HepG2 (cell line): ENCODE measurements at regions not wholly inside any gene's neighbourhood (a gene's known extent, or its start where the extent isn't known, plus 50 kb on each side); places are given as distances from the start of the nearest gene placed in this dataset.

Experiments
- ATAC-seq: fragments of 200-7000 bp; cut with Tn5 transposase; 3 replicates; pipeline ENCODE4 v1.9.1; 2020; ENCODE audit warnings: mild to moderate bottlenecking, moderate library complexity
- BruUV-seq: library from RNA; stranded (reverse); fragments of 400-500 nt; replicated peaks from 2 replicates; lab custom pipeline; 2021; lab: Mats Ljungman, UMichigan
- CTCF ChIA-PET: fragments of 300-600 bp; formaldehyde crosslinking; extraction: SDS; loops from one replicate; lab custom pipeline; 2021; ENCODE audit warnings: low total read pairs, inconsistent platforms, low intra/inter-chr PET ratio; lab: Yijun Ruan, JAX
- POLR2A ChIA-PET: fragments of 350-600 bp; sonication (Branson Sonifier 250); formaldehyde crosslinking; loops from one replicate; lab custom pipeline; 2020; ENCODE audit warnings: antibody characterized with exemption, inconsistent platforms; lab: Yijun Ruan, JAX
- DNase-seq: peaks from one replicate; pipeline ENCODE4 v3.0.0-alpha.2; 2015; ENCODE audit warnings: low spot score
- FAIRE-seq: peaks from 3 replicates; lab custom pipeline; 2011; peaks lifted over from hg19 to GRCh38; lab: Jason Lieb, UNC
- H2AFZ ChIP-seq: one replicate; pipeline ENCODE4 v1.6.1; 2011; ENCODE audit warnings: low read length, inconsistent platforms
- H3K27ac ChIP-seq: fragments of 300-600 bp; 3 replicates; pipeline ENCODE4 v1.8.0; 2011; ENCODE audit warnings: mixed run types, mild to moderate bottlenecking, mixed read lengths, low read length, inconsistent platforms; ENCODE audit not compliant: insufficient read depth; ENCODE audit errors: extremely low read length
- H3K27me3 ChIP-seq, 2 experiments: fragments of 200-600 bp in 1 of 2; 2 replicates in 1 of 2; 3 replicates in 1 of 2; pipeline versions ENCODE4 v1.6.0 to v1.8.0; 2011; ENCODE audit warnings: low read length in 2 of 2, mild to moderate bottlenecking in 2 of 2, moderate library complexity in 2 of 2, inconsistent platforms in 1 of 2; ENCODE audit not compliant: insufficient read depth in 2 of 2, control insufficient read depth in 1 of 2
- H3K36me3 ChIP-seq, 2 experiments: fragments of 200-600 bp in 1 of 2; replicated peaks in 1 of 2; 2 replicates in 1 of 2; 3 replicates in 1 of 2; pipeline versions ENCODE4 v1.5.1 to v1.8.0; 2011; ENCODE audit warnings: low read length in 2 of 2, inconsistent platforms in 1 of 2; ENCODE audit not compliant: insufficient read depth in 2 of 2, control insufficient read depth in 1 of 2
- H3K4me1 ChIP-seq: 2 replicates; pipeline ENCODE4 v1.5.1; 2012; ENCODE audit warnings: low read length, inconsistent platforms; ENCODE audit not compliant: insufficient read depth
- H3K4me2 ChIP-seq: 2 replicates; pipeline ENCODE4 v1.6.0; 2011; ENCODE audit warnings: low read depth, low read length, inconsistent platforms
- H3K4me3 ChIP-seq, 3 experiments: fragments of 200-600 bp in 1 of 3; sonication (generic), shearing (Covaris generic) in 1 of 3; replicated peaks in 1 of 3; 2 replicates each; pipeline ENCODE4 v1.5.1; 2011 to 2016; ENCODE audit warnings: low read length in 3 of 3, inconsistent platforms in 2 of 3, low read depth in 2 of 3, mild to moderate bottlenecking in 2 of 3, control low read depth in 1 of 3, mixed read lengths in 1 of 3; ENCODE audit not compliant: insufficient read depth in 1 of 3
- H3K79me2 ChIP-seq: one replicate; pipeline ENCODE4 v1.6.1; 2011; ENCODE audit warnings: low read length, inconsistent platforms; ENCODE audit not compliant: insufficient read depth
- H3K9ac ChIP-seq: 2 replicates; pipeline ENCODE4 v1.6.0; 2011; ENCODE audit warnings: mild to moderate bottlenecking, low read depth, low read length, inconsistent platforms; ENCODE audit not compliant: insufficient read depth
- H3K9me3 ChIP-seq: 2 replicates; pipeline ENCODE4 v1.5.1; 2012; ENCODE audit warnings: mild to moderate bottlenecking, low read length
- H4K20me1 ChIP-seq: 2 replicates; pipeline ENCODE4 v1.6.0; 2011; ENCODE audit warnings: inconsistent platforms, mild to moderate bottlenecking, low read length, moderate library complexity; ENCODE audit not compliant: insufficient read depth
- CTCF ChIP-seq: sonication (generic); formaldehyde crosslinking; IDR thresholded peaks from 2 replicates; pipeline ENCODE4 v1.5.0; 2020; ENCODE audit warnings: mild to moderate bottlenecking, missing genetic modification reagents, moderate library complexity
- DMAP1 ChIP-seq: IDR thresholded peaks from 2 replicates; pipeline ENCODE4 v1.6.1; 2016
- DZIP1 ChIP-seq: sonication (generic); formaldehyde crosslinking; IDR thresholded peaks from 2 replicates; pipeline ENCODE4 v1.5.0; 2020; ENCODE audit warnings: mild to moderate bottlenecking, missing genetic modification reagents
- FOXA3 ChIP-seq: IDR thresholded peaks from 2 replicates; pipeline ENCODE4 v1.6.1; 2016; ENCODE audit warnings: missing genetic modification reagents, missing compliant biosample characterization
- FOXK2 ChIP-seq: fragments of 450-650 bp; IDR thresholded peaks from 2 replicates; pipeline ENCODE4 v1.6.1; 2016
- SUZ12 ChIP-seq: fragments of 150-350 bp; IDR thresholded peaks from 2 replicates; pipeline ENCODE4 v1.6.1; 2014; ENCODE audit warnings: low read depth, low read length
- ZBTB26 ChIP-seq: IDR thresholded peaks from 2 replicates; pipeline ENCODE4 v1.6.1; 2016; ENCODE audit warnings: missing compliant biosample characterization, missing genetic modification reagents, borderline replicate concordance
- ZNF10 ChIP-seq: sonication (generic); formaldehyde crosslinking; IDR thresholded peaks from 2 replicates; pipeline ENCODE4 v1.4.0; 2020; ENCODE audit warnings: mild to moderate bottlenecking, low read depth, missing genetic modification reagents, borderline replicate concordance
- ZNF224 ChIP-seq: sonication (generic); formaldehyde crosslinking; IDR thresholded peaks from 2 replicates; pipeline ENCODE4 v1.5.0; 2020; ENCODE audit warnings: mild to moderate bottlenecking, missing genetic modification reagents
- ZNF556 ChIP-seq: sonication (generic); formaldehyde crosslinking; IDR thresholded peaks from 2 replicates; pipeline ENCODE4 v1.4.0; 2020; ENCODE audit warnings: mild to moderate bottlenecking, missing genetic modification reagents, borderline replicate concordance
- WGBS: methylation state at CpG from one replicate; pipeline ENCODE4 v1.1.6; 2017; ENCODE audit warnings: low lambda C conversion rate; 5-methylcytosine and 5-hydroxymethylcytosine counted together
- in situ Hi-C: cut with HindIII; loops from 2 replicates; pipeline ENCODE4 v1.10.0; 2017; ENCODE audit warnings: low pct_unique_long_range_greater_than_20kb; ENCODE audit not compliant: extremely low pct_ligation_motif_present
- intact Hi-C: fragments of 100-400 bp; cut with micrococcal nuclease; formaldehyde crosslinking; loops from one replicate; pipeline ENCODE4 v1.10.0; 2022; ENCODE audit not compliant: unreplicated experiment

GRCh38 chr21:14712121-14712715, 166.1 kb upstream of the SAMSN1 start:
- no peak overlapping the region for H3K9ac ChIP-seq
- no TSS peak for BruUV-seq
- POLR2A ChIA-PET, result no interaction called here

More at GRCh38 chr21:14712121-14712715, 166.1 kb upstream of the SAMSN1 start:
- Histone ChIP-seq H4K20me1 (no peaks in the 10 kb centered on the region), H3K4me1 (no peaks in the 10 kb centered on the region), H3K27me3 (no peaks in the 10 kb centered on the region; a peak in 1 of 5 replicates), H3K36me3 (no peaks in the 10 kb centered on the region), H3K79me2 (no peaks in the 10 kb centered on the region), H3K4me3 (no peak overlapping the region), H3K4me2 (no peak overlapping the region), H3K27ac (no peak overlapping the region), H2AFZ (no peak overlapping the region), H3K9me3 (no peaks in the 10 kb centered on the region)
- TF ChIP-seq CTCF (CRISPR knock-in tag) (no peak), FOXA3 (CRISPR knock-in tag) (no peak), ZNF224 (no peak), DZIP1 (CRISPR knock-in tag) (no peak), DMAP1 (no peak), ZNF556 (CRISPR knock-in tag) (no peak), SUZ12 (no peak), ZBTB26 (no peak), FOXK2 (no peak), ZNF10 (CRISPR knock-in tag) (no peak)
- in situ Hi-C loops (no loop called here), intact Hi-C loops (no loop called here)
- CTCF ChIA-PET, result no interaction called here
- DNase-seq, result no peak
- 57% methylated on average over 1 of the region's 1 CpG for WGBS
- no peak for ATAC-seq
- no peak for FAIRE-seq
